Uterus (tissue), 3 donors: ENCODE measurements at regions not wholly inside any gene's neighbourhood (a gene's known extent, or its start where the extent isn't known, plus 50 kb on each side); places are given as distances from the start of the nearest gene placed in this dataset.

ENCODE experiments used
- DNase-seq, 2 donors: peaks; one replicate each; pipeline ENCODE4 v3.0.0-alpha.2; 2019 to 2020
- H3K27ac ChIP-seq, 2 donors: fragments of 200-600 bp; sonication (generic); 1 replicate in 1 of 2; 2 replicates in 1 of 2; pipeline ENCODE4 v1.5.1; 2016 to 2018
- H3K27me3 ChIP-seq, 2 donors: fragments of 200-600 bp; sonication (generic); one replicate each; pipeline ENCODE4 v1.5.1; 2018 to 2019; ENCODE audit warnings: control low read depth in 1 of 2
- H3K36me3 ChIP-seq, 2 donors: fragments of 200-600 bp; sonication (generic); one replicate each; pipeline ENCODE4 v1.5.1; 2019; ENCODE audit warnings: control low read depth in 1 of 2
- H3K4me1 ChIP-seq, 2 donors: fragments of 200-600 bp; sonication (generic); one replicate each; pipeline ENCODE4 v1.5.1; 2018 to 2019; ENCODE audit warnings: control low read depth in 1 of 2
- H3K4me3 ChIP-seq, 2 donors: fragments of 200-600 bp; sonication (generic); 1 replicate in 1 of 2; 2 replicates in 1 of 2; pipeline ENCODE4 v1.5.1; 2018 to 2019; ENCODE audit warnings: mild to moderate bottlenecking in 1 of 2
- H3K9me3 ChIP-seq, 2 donors: fragments of 200-600 bp; sonication (generic); one replicate each; pipeline ENCODE4 v1.5.1; 2019; ENCODE audit warnings: control low read depth in 1 of 2
- CTCF ChIP-seq, 4 experiments: fragments of 200-600 bp in 2 of 4; fragments of 450-650 bp in 2 of 4; sonication (generic) in 2 of 4; IDR thresholded peaks; one replicate each; pipeline ENCODE4 v1.5.1; 2016 to 2019; ENCODE audit warnings: antibody characterized with exemption in 4 of 4, mild to moderate bottlenecking in 2 of 4, moderate library complexity in 1 of 4
- POLR2A ChIP-seq, 2 donors: fragments of 450-650 bp; IDR thresholded peaks; one replicate each; pipeline ENCODE4 v1.6.1; 2016; ENCODE audit warnings: antibody characterized with exemption in 2 of 2, mild to moderate bottlenecking in 1 of 2, moderate library complexity in 1 of 2
- intact Hi-C: fragments of 100-400 bp; cut with DNase I; formaldehyde crosslinking; loops from one replicate; pipeline ENCODE4 v1.15.1; 2023; ENCODE audit warnings: low total_unique reads
- donor health status: DM: yes; HTN: yes; CAD: no.

- DNase-seq: no peak
- intact Hi-C loops: no loop called here
- no peak overlapping the region for H3K4me3 ChIP-seq
- no peaks in the 10 kb centered on the region for H3K4me1 ChIP-seq
- no peaks in the 10 kb centered on the region for H3K27me3 ChIP-seq
- no peaks in the 10 kb centered on the region for H3K9me3 ChIP-seq
- H3K36me3 ChIP-seq: no peaks in the 10 kb centered on the region
- H3K27ac ChIP-seq: no peak overlapping the region
- TF ChIP-seq POLR2A (IDR thresholded peaks at IDR 0.05) (no peak), CTCF (IDR thresholded peaks at IDR 0.05) (no peak)
Observed at GRCh38 chr4:59307609-59308008, 1892.5 kb upstream of the ADGRL3 start.

GRCh38 chr4:59314637-59315036, 1885.5 kb upstream of the ADGRL3 start:
- H3K4me1 ChIP-seq: no peaks in the 10 kb centered on the region
- no peak overlapping the region for H3K27ac ChIP-seq
- no peak for DNase-seq
- no peaks in the 10 kb centered on the region for H3K27me3 ChIP-seq
- no peak overlapping the region for H3K4me3 ChIP-seq
- no peaks in the 10 kb centered on the region for H3K36me3 ChIP-seq
- intact Hi-C loops: no loop called here
- H3K9me3 ChIP-seq: no peaks in the 10 kb centered on the region
- TF ChIP-seq POLR2A (IDR thresholded peaks at IDR 0.05) (no peak), CTCF (IDR thresholded peaks at IDR 0.05) (no peak)

- H3K27ac ChIP-seq: no peak overlapping the region
- no peak for TF ChIP-seq CTCF (IDR thresholded peaks at IDR 0.05)
- no peaks in the 10 kb centered on the region for H3K9me3 ChIP-seq
- no peaks in the 10 kb centered on the region for H3K36me3 ChIP-seq
- no peaks in the 10 kb centered on the region for H3K27me3 ChIP-seq
- intact Hi-C loops: no loop called here
- H3K4me3 ChIP-seq: no peak overlapping the region
- H3K4me1 ChIP-seq: no peaks in the 10 kb centered on the region
- DNase-seq: no peak
Observed at GRCh38 chr4:59339631-59340030, 1860.5 kb upstream of the ADGRL3 start.

GRCh38 chr4:59341506-59341905, 1858.6 kb upstream of the ADGRL3 start:
- TF ChIP-seq CTCF (IDR thresholded peaks at IDR 0.05) (no peak), POLR2A (IDR thresholded peaks at IDR 0.05) (no peak)
- H3K27me3 ChIP-seq: no peaks in the 10 kb centered on the region
- no peak overlapping the region for H3K4me3 ChIP-seq
- H3K27ac ChIP-seq: no peak overlapping the region
- no peaks in the 10 kb centered on the region for H3K4me1 ChIP-seq
- no peaks in the 10 kb centered on the region for H3K9me3 ChIP-seq
- H3K36me3 ChIP-seq: no peaks in the 10 kb centered on the region
- intact Hi-C loops: no loop called here
- DNase-seq: no peak

- H3K9me3 ChIP-seq: no peaks in the 10 kb centered on the region
- no peaks in the 10 kb centered on the region for H3K4me1 ChIP-seq
- H3K27me3 ChIP-seq: no peaks in the 10 kb centered on the region
- no peaks in the 10 kb centered on the region for H3K36me3 ChIP-seq
- intact Hi-C loops: no loop called here
- no peak for TF ChIP-seq CTCF (IDR thresholded peaks at IDR 0.05)
- TF ChIP-seq POLR2A (IDR thresholded peaks at IDR 0.05): no peak
- H3K4me3 ChIP-seq: no peak overlapping the region
- no peak for DNase-seq
- no peak overlapping the region for H3K27ac ChIP-seq
Observed at GRCh38 chr4:59348949-59349348, 1851.2 kb upstream of the ADGRL3 start.
